ENCODE measurements at regions not wholly inside any gene's neighbourhood (a gene's known extent, or its start where the extent isn't known, plus 50 kb on each side); places are given as distances from the start of the nearest gene placed in this dataset.
"Not testable (repeated sequence)": the region's sequence is repeated elsewhere in the genome, so short reads cannot be mapped to it uniquely, and the experiment has no call there.

DNA sequence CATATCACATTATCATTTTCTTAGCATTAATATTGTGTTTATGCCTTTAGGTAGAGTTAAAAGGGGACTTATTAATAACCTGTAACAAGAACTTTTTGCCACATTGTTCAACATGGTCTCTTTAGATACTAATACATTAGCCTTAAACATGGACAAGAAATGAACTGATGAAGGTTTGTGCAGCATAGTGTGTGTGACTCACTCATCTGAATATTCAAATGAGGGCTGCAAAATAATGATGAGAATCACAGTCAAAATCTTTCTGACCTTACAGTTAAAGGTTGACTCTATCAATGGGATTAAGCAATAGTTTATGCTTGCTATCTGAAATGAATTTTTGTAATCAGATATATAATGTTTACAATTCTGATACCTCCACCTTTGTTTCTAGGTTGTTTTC is 1189.3 kb upstream of the CITED2 start:
- no peak for DNase-seq

DNA sequence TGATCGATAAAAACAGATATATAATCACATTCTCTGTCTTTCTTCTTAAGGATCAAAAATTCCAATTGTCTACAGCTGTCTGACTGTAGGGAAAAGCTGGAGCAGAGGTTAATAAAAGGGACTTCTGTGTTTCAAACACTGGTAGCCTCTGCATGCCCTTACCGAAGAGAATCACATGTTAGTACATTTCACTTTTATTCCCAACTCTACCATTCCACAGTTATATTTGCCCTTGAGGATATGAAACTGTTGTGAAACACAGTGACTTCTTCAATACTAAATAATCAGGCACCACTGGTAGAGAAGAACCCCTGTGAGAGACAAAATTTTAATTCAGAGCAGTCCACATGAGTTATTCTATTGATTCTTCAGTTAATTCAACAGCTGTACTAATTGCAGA is 1187.3 kb upstream of the CITED2 start:
- no peak for DNase-seq

DNA sequence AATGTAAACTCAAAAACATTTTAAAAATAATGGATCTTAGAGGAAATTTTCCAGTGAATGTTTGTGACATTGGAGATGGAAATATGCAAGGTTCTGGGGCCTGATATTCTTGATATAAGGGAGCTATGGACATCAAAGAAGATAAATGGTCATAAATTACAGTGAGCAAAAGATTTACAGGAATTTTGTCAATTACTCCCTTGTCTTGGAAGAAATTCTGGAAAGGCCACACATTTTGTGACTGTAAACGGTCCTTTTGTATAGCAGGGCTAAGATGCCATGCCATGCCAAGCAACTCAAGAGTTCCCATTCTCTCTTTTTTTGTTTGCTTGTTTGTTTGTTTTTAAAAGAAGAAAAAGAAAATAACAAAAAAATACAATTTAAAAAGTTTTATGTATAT is 1186.2 kb upstream of the CITED2 start:
- DNase-seq: no peak

DNA sequence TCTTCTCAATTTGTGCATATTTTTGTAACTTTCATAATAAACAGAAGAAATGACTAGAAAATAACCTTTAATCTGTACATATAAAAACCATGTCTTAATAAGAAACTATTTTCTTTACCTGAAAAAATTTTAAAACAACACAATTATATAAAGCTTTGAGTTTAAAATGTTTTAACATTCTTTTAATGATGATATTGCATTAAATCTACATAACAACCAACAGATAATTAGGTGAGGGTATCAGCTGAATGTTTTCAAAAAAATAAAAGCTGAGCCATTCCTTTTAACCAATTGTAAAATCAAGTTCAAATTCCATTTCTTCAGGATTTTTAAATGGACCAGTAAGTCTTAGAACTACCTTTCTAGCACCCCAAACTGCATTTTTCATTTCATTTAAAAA is 1185.0 kb upstream of the CITED2 start:
- DNase-seq: no peak

DNA sequence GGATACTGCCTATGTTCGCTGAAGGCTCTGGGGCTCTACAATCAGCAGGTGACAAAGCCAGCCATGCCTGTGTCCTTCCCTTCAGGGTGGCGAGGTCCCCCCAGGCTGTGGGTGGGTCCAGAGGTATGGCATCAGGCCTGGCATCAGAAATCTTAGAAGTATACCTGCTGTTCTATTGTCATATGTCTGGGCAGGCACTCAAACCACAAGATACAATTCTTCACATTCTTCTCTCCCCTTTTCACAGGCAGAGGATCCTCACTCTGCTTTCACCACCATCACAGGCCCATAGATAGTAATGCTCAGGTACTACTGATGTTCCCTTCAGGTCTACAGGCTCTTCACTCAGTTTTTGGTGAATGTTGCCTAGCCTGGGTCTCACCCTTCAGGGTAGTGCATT is 1180.0 kb upstream of the CITED2 start:
- no peak for DNase-seq

DNA sequence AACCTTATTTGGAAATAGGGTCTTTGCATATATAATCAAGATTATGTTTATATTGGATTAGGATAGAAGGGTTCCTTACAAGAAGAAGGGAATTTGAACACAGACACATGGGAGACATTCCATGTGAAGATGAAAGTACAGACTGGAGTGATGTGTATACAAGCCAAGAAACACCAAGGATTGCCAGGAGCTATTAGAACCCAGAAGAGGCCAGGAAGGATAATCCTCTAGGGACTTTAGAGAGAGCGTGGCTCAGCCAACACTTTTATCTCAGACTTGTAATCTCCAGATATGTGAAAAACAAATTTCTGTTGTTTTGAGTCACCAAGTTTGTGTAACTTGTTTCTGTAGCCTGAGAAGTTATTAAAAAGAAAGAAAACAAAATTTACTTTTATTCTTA is 1173.9 kb upstream of the CITED2 start:
- DNase-seq: no peak

DNA sequence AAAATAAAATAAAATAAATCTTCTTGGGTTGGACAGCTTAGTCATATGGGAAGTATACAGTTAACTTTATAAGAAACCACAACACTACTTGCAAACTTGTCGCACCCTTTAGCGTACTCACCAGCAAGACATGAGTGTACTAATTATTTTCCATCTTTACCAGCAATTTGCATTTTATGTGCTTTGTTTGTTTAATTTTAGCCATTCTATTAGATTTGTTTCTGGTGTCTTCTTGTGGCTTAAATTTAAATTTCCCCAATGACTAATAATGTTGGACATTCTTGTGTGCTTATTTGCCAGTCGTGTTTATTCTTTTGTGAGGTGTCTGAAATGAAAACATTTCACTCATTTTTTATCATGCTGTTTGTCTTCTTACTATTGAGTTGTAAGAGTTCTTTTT is 1172.2 kb upstream of the CITED2 start:
- DNase-seq: no peak

DNA sequence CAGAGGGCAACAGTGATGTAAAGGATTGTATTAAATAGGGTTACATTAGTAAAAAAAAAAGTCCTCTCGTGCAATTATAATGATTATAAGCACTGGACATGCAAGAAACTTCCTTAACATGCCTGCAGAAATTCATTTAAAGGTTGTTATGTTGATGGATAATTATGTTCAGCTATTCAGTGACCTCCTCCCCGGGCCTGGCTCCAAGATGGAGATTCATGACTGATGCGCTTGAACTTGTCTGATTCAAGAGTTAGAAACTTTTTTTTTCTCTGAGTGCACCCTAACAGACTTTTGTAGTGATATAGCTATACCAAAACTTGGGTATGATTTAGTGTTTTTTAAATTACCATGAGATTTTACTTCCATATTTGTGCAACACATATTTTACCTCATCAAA is 1170.0 kb upstream of the CITED2 start:
- no peak for DNase-seq

DNA sequence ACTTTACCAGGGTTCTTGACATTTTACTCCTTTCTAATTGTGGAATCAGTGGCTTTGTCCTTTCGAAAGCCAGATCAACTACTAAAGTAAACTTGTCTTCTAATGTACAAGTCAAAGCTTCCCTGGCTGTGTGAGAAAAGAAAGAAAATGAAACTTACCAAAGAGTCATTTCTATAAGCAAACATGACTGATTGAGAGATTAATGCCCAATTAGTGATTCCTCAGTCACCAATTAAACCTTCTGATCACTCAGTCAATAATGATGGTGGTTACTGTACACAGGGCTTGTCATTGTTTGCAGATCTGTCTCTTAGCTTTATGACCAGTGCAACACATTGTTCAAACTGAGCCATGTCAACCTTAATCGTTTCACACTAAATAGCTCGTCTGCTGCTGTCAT is 1168.4 kb upstream of the CITED2 start:
- DNase-seq: peak; percentile 32 to 55

DNA sequence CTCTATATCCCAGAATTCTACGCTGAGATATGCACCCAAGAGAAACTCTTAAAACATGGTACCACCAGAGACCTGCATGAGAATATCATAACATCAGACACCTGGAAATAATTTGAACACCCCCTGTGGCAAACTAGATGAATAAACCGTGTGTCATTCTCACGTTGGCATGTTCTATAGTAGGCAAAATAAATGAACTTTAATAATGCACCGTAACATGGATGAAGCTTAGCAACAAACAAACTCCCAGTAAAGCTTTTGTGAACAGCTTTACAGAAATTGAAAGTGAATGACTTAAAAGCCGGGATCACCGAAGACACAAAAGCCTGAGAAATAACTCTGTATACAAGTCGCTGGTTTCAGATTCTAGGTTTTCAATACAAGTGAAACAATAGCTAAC is 1166.8 kb upstream of the CITED2 start:
- DNase-seq: no peak

DNA sequence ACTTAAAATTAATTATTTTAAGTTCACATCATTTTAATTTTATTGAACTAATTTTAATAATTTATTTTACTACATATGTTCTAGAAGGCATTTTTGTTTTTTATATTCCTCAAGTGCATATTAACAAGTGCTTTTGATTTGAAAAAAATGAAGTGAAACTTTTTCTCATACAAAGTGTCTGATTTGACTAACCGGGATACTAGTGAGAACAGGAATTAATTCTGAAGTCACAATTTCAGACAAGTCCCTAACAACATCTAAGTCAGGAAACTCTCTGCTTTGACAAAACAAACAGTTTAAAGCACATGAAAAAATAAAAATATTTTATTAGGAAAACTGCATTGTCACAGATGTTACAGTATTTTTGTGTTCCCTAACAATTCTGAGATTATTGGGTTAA is 1166.3 kb upstream of the CITED2 start:
- no peak for DNase-seq

DNA sequence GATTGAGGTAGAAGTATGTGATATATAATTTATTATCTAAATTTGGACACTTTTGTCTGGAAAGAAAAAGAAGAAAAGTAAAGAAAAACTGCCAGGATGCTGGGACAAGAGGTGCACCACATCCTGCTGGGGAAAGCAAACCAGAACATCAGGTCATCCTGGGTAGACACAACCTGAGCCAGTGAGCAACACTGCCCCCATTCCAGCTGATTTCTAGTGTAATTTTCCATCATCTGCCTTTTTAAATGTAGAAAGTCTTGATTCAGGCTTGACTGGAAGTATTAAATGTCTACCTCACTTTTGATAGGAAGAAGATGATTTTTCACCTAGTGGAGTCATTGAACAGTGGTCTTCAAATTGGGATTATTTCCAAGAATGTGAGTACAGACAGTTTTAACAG is 1164.5 kb upstream of the CITED2 start:
- DNase-seq: no peak

DNA sequence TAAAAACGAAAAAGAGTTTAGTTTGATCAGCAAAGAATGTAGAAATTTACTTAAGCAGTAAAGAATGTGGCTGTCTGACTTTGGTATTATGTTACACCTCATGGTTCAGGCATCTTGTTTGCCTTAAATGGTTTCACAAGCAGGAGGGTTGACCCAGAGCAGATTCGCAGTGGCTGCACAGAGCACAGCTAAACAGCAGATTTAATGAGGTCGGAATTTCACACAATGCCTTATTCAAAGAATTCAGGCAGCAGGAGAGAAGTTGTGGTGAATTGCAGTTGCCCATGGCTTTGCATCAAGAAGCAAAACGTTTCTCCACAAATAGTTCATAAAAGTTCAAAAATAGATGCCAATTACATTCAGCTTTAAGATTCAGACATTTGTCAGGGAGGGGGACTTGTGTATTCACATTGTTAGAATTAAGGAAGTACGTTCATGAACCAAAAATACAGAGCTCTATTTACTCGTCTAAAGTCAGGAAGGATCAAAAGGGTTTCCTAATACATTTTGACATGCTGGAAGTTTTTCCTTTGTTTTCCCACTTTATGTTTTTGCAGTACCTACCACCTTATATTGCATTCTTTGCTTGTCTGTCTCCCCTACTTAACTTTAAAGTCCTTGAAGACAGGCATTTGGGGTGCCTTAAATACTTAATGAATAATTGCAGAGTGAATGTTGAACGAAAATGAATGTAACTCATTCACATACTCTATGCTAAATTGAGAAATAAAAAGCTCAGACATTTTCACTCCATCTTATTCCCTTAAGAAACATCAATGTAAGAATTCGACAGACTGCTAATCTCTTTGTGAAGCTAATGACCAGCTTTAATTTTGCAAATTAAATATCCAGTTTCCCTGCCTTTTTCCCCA is 1163.6 kb upstream of the CITED2 start:
- DNase-seq: no peak

DNA sequence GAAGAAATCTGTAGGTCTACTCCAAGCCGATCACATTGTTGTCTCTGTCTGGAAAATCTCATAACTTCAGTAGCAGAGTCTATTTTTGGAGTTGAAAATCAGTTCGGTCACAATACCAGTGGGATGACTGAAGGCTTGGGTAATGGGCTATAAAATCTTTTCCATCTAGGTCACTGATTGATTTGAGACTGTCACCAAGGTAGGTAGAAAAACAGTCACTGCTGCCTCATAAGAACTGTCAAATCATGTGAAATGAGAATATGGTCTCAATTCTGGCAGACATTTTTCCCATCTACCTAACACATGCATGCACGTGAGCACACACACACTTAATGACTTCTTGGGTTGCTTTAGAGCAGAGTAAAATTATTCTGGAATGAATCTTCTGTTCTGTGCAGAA is 1162.8 kb upstream of the CITED2 start:
- DNase-seq: no peak

DNA sequence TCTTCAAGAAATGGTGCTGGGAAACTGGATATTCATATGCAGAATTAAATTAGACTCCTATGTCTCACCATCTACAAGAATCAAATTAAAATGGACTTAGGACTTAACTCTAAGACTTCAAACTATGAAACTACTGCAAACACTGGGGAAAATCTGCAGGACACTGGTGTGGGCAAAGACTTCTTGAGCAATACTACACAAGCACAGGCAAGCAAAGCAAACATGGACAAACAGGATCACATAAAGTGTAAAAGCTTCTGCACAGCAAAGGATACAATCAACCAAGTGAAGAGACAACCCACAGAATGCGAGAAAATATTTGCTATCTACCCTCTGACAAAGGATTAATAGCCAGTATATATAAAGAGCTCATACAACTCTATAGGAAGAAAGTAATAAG is 1161.1 kb upstream of the CITED2 start:
- no peak for DNase-seq

DNA sequence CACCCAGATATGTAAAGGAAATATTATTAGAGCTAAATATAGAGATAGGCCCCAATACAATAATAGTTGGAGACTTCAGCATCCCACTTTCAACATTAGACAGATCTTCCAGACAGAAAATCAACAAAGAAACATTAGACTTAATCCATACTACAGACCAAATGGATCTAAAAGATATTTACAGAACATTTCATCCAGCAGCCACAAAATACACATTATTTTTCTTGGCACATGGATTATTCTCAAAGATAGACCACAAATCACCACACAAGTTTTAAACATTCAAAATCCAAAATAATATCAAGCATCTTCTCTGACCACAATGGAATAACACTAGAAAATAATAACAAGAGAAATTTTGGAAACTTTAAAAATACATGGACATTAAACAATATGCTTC is 1159.1 kb upstream of the CITED2 start:
- no peak for DNase-seq

DNA sequence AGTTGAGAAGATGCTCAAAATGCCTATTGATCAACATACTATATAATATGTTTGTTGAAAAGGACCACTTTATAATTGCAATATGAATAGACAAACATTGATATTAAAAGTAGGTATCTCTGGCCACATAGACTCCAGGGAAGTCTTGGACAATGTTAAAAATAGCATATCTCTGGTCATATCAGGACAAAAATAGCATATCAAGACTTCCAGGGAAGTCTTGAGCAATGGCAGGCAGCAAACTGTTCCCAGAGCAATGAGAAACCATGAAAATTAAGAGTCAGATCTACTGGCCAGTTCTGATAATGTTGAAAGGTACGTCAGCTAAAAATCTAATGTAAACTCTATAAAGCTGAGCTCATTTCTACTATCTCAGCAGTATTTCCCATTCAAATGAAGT is 1130.3 kb upstream of the CITED2 start:
- DNase-seq: no peak

DNA sequence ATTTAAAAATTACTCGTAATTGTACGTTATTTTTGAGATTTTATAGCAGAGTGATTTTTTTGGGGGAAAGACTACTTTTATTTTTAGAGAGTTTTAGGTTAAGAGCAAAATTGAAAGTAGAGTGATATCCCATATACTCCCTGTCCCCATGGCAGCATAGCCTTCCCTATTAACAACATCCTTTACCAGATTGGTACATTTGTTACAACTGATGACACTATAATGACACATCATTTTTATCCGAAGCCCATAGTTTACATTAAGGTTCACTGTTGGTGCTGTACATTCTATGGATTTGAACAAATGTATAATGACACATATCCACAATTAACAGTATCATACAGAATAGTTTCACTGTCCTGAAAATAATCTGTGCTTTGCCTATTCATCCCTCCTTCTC is 1126.4 kb upstream of the CITED2 start:
- no peak for DNase-seq

DNA sequence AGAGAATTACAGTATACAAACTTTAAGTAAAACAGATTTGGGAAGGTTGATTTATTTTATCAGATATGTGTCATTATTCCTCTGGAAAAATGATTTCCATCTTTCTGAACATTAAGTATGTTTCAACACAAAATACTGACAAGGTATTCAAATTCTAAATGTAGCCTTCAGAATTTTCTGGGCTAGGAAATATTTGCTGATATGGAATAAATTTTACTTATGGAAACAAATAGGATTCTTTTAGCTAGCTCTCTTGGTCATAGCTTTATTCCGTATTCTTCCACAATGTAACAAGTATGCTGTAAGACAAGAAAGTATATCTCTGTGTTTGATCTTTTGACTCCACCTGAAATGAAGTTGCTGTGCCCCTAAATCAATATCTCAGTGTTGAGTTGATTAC is 1125.2 kb upstream of the CITED2 start:
- DNase-seq: no peak

DNA sequence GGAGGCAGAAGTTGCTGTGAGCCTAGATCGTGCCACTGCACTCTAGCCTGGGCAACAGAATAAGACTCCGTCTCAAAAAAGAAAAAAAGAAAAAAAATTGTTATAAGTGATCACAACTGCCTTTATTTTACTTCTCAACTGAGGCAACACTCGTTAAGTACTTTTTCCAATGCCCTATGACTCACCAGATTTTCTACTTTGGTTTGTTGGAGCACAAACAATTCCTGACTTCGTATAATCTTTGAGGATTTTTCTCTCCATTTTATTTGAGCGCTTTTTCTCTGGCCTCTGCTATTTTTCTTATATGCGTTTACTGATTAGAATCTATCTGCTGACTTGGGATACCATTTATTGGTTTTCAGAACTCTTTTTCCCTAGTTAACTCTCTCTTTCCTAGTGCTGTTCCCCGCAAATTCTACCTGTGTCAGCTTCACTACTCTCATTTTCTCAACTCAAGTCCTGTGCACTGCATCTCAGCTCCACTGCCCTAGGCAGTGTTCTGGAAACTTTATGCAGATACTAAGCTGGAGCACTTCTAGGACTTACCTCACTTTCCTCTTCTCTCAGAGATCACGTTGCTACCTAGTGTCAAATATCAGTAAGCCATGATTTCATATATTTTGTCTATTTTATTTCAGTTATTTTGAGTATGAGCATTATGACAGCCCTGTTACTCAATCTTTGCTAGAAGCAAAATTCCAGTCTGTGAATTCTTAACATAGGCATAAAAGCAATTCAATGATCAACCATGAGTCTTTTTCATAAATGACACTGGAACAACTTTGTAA is 1120.1 kb upstream of the CITED2 start:
- DNase-seq: no peak

DNA sequence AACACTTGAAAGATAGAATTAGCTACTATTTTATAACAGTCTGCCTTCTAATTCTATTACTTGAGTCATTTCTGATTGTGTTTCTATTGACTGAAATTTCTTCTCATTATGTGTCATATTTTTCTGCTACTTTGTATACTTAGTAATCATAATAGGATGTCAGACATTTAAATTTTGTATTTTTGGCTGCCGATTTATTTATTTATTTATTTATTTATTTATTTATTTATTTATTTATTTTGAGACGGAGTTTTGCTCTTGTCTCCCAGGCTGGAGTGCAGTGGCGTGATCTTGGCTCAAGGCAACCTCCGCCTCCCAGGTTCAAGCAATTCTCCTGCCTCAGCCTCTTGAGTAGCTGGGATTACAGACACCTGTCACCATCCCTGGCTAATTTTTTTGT is 1119.0 kb upstream of the CITED2 start:
- not testable (repeated sequence) for DNase-seq

DNA sequence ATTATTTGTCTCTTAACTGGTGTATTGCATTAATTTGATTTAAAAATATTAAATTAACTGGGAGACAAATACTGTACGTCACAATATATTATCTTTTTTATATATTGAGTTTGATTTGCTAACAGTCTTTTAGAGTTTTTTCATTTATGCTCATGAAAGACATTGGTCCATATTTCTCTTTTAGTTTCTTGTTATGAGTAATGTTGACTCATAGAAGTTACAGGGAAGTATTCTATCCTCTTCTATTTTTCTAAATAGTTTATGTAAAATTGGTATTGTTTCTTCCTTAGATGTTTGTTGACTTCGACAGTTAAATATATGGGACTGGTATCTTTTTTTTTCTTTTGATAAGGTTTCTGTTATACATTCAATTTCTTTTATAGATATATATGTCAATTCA is 1115.6 kb upstream of the CITED2 start:
- DNase-seq: no peak

DNA sequence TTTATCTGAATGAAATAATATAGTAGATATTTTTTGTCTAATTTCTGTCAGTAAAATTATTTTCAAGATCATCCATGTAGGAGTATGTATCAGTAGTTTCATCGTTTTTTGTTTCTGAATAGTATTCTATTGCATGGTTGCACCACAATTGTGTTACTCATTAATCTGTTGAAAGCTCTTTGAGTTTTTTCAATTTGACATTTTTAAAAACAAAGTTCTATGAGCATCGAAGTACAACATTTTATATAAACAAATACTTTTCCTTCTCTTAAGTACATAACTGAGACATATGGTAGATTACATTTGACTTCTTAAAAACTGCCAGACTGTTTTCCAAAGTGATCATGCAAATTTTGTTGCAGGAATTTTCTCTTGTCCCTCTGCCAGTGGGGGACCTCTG is 1113.1 kb upstream of the CITED2 start:
- no peak for DNase-seq

Measured in SHP77 (cell line).